NCI-H82 treated with DMSO at 0.1 percent for 48 hours (cell line): ENCODE measurements at regions not wholly inside any gene's neighbourhood (a gene's known extent, or its start where the extent isn't known, plus 50 kb on each side); places are given as distances from the start of the nearest gene placed in this dataset.

Experiments used
- DNase-seq: peaks from one replicate; lab custom pipeline; 2025; ENCODE audit not compliant: unreplicated experiment; lab: John Stamatoyannopoulos, UW

GRCh38 chr1:57883642-57883995, 459.8 kb upstream of the DAB1 start:
- no peak for DNase-seq

GRCh38 chr1:57882934-57883641, 459.2 kb upstream of the DAB1 start:
- no peak for DNase-seq

GRCh38 chr1:57882072-57882471, 458.2 kb upstream of the DAB1 start:
- DNase-seq, result no peak

- DNase-seq, result no peak
Measured at GRCh38 chr1:57881639-57882038, 457.8 kb upstream of the DAB1 start.

GRCh38 chr1:57879700-57880099, 455.8 kb upstream of the DAB1 start:
- DNase-seq, result no peak

- no peak for DNase-seq
Measured at GRCh38 chr1:57874418-57874877, 450.6 kb upstream of the DAB1 start.

GRCh38 chr1:57872913-57873312, 449.1 kb upstream of the DAB1 start:
- DNase-seq, result no peak

- DNase-seq, result no peak
Measured at GRCh38 chr1:57868908-57869307, 445.0 kb upstream of the DAB1 start.

GRCh38 chr1:57868239-57868638, 444.4 kb upstream of the DAB1 start:
- no peak for DNase-seq

- DNase-seq, result no peak
Measured at GRCh38 chr1:57866998-57867397, 443.1 kb upstream of the DAB1 start.

- DNase-seq, result no peak
Measured at GRCh38 chr1:57860931-57861565, 437.2 kb upstream of the DAB1 start.

- no peak for DNase-seq
Measured at GRCh38 chr1:57860325-57860724, 436.5 kb upstream of the DAB1 start.

- DNase-seq, result no peak
Measured at GRCh38 chr1:57858740-57859139, 434.9 kb upstream of the DAB1 start.

GRCh38 chr1:57857809-57858208, 433.9 kb upstream of the DAB1 start:
- no peak for DNase-seq

GRCh38 chr1:57854436-57854835, 430.6 kb upstream of the DAB1 start:
- no peak for DNase-seq

- DNase-seq, result no peak
Measured at GRCh38 chr1:57850176-57850940, 426.5 kb upstream of the DAB1 start.

GRCh38 chr1:57848406-57848805, 424.5 kb upstream of the DAB1 start:
- DNase-seq, result no peak

GRCh38 chr1:57845041-57845440, 421.2 kb upstream of the DAB1 start:
- DNase-seq, result no peak

GRCh38 chr1:57844382-57844980, 420.6 kb upstream of the DAB1 start:
- no peak for DNase-seq

- no peak for DNase-seq
Measured at GRCh38 chr1:57843760-57844159, 419.9 kb upstream of the DAB1 start.

GRCh38 chr1:57839526-57839925, 415.7 kb upstream of the DAB1 start:
- DNase-seq, result no peak

- no peak for DNase-seq
Measured at GRCh38 chr1:57839067-57839466, 415.2 kb upstream of the DAB1 start.
